Spleen (tissue), 11 donors: ENCODE measurements at regions not wholly inside any gene's neighbourhood (a gene's known extent, or its start where the extent isn't known, plus 50 kb on each side); places are given as distances from the start of the nearest gene placed in this dataset.

Source experiments
- DNase-seq: peaks from one replicate; pipeline ENCODE4 v3.0.0-alpha.2; 2020
- H3K27ac ChIP-seq, 8 donors: fragments of 200-600 bp; sonication (generic) in 7 of 8; 1 replicate in 4 of 8; 2 replicates in 4 of 8; pipeline versions ENCODE4 v1.5.0 to v1.8.0; 2016 to 2021; ENCODE audit warnings: inconsistent platforms in 4 of 8, mild to moderate bottlenecking in 4 of 8, moderate library complexity in 1 of 8
- H3K27me3 ChIP-seq, 7 donors: fragments of 200-600 bp; sonication (generic) in 6 of 7; replicated peaks in 1 of 7; 1 replicate in 4 of 7; 2 replicates in 3 of 7; pipeline versions ENCODE4 v1.5.0 to v1.8.0; 2016 to 2021; ENCODE audit warnings: inconsistent platforms in 3 of 7, mild to moderate bottlenecking in 1 of 7
- H3K36me3 ChIP-seq, 6 donors: fragments of 200-600 bp; sonication (generic) in 5 of 6; 1 replicate in 4 of 6; 2 replicates in 2 of 6; pipeline versions ENCODE4 v1.5.0 to v1.8.0; 2016 to 2021; ENCODE audit warnings: inconsistent platforms in 2 of 6
- H3K4me1 ChIP-seq, 6 donors: fragments of 200-600 bp; sonication (generic) in 5 of 6; 1 replicate in 3 of 6; 2 replicates in 3 of 6; pipeline versions ENCODE4 v1.5.0 to v1.8.0; 2016 to 2021; ENCODE audit warnings: inconsistent platforms in 3 of 6
- H3K4me3 ChIP-seq, 8 donors: fragments of 200-600 bp; sonication (generic) in 7 of 8; 1 replicate in 4 of 8; 2 replicates in 4 of 8; pipeline versions ENCODE4 v1.5.0 to v1.8.0; 2016 to 2021; ENCODE audit warnings: inconsistent platforms in 4 of 8, mild to moderate bottlenecking in 4 of 8, moderate library complexity in 2 of 8
- H3K9me3 ChIP-seq, 8 donors: fragments of 200-600 bp; sonication (generic) in 7 of 8; 1 replicate in 4 of 8; 2 replicates in 4 of 8; pipeline versions ENCODE4 v1.5.0 to v1.8.0; 2016 to 2021; ENCODE audit warnings: inconsistent platforms in 4 of 8
- POLR2A ChIP-seq, 3 donors: fragments of 450-650 bp; IDR thresholded peaks; one replicate each; pipeline ENCODE4 v1.5.1; 2017; ENCODE audit warnings: antibody characterized with exemption in 3 of 3, mild to moderate bottlenecking in 1 of 3
- POLR2AphosphoS5 ChIP-seq, 3 donors: sonication (generic); formaldehyde crosslinking; IDR thresholded peaks; one replicate each; pipeline ENCODE4 v1.5.1; 2017; ENCODE audit warnings: antibody characterized with exemption in 3 of 3
- WGBS, 5 donors: extraction: QIAGEN DNeasy Blood & Tissue Kit in 3 of 5; methylation state at CpG; one replicate each; pipeline versions ENCODE4 v1.1.5 to v1.1.7; 2013 to 2018; 5-methylcytosine and 5-hydroxymethylcytosine counted together
- intact Hi-C: fragments of 100-400 bp; cut with DNase I; formaldehyde crosslinking; loops from one replicate; pipeline ENCODE4 v1.15.0; 2023; ENCODE audit warnings: low total_unique reads
- TF ChIP-seq, protein P1 (sequence below), 11 experiments: fragments of 200-600 bp in 7 of 11; fragments of 450-650 bp in 4 of 11; sonication (generic) in 4 of 11; IDR thresholded peaks in 8 of 11; conservative IDR thresholded peaks in 3 of 11; 1 replicate in 7 of 11; 2 replicates in 4 of 11; pipeline versions ENCODE4 v1.4.0 to v1.8.0; 2016 to 2021; ENCODE audit warnings: antibody characterized with exemption in 11 of 11, inconsistent platforms in 4 of 11, mild to moderate bottlenecking in 1 of 11
- donor health status: healthy with polysubstance abuse.
- donor health status: DM: no; HTN: no; CAD: no; lungs with moderate emphysema.
- donor health status: DM: no; HTN: no; CAD: no.
- donor health status: Bipolar disorder and iron deficiency.
- donor health status: healthy.
- donor health status: DM: no; HTN: no; CAD: no.
- donor health status: DM: yes; HTN: yes; CAD: no.

DNA sequence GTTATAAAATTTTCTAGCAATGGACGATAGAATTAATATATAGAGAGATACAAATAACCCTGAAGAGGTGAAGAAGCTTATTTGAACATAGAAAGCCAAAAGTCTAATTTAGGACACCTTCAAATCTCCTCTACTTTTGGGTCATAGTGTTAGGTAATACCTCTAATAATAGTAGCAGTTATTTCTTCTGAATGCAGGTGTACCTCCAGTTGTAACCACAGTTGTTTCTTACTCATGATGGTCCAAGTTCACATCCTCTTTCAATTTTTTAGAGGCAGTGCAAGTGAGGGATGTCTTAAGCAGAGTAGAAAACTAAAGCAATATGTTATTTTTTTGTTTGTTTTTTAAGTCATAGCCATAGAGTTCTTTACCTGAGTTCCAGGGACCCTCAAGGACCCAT, 429.5 kb downstream of the CCDC85A start:
- Histone ChIP-seq H3K4me3 (no peak overlapping the region), H3K9me3 (peaks cover 0 to 7% (median 0%) of the 10 kb centered on the region in 8 donors), H3K27me3 (no peaks in the 10 kb centered on the region), H3K27ac (no peak overlapping the region), H3K4me1 (no peaks in the 10 kb centered on the region), H3K36me3 (no peaks in the 10 kb centered on the region)
- intact Hi-C loops = no loop called here
- no peak for DNase-seq
- TF ChIP-seq POLR2A (IDR thresholded peaks at IDR 0.05) (no peak), POLR2AphosphoS5 (IDR thresholded peaks at IDR 0.05) (no peak)
- TF ChIP-seq, protein P1, sequence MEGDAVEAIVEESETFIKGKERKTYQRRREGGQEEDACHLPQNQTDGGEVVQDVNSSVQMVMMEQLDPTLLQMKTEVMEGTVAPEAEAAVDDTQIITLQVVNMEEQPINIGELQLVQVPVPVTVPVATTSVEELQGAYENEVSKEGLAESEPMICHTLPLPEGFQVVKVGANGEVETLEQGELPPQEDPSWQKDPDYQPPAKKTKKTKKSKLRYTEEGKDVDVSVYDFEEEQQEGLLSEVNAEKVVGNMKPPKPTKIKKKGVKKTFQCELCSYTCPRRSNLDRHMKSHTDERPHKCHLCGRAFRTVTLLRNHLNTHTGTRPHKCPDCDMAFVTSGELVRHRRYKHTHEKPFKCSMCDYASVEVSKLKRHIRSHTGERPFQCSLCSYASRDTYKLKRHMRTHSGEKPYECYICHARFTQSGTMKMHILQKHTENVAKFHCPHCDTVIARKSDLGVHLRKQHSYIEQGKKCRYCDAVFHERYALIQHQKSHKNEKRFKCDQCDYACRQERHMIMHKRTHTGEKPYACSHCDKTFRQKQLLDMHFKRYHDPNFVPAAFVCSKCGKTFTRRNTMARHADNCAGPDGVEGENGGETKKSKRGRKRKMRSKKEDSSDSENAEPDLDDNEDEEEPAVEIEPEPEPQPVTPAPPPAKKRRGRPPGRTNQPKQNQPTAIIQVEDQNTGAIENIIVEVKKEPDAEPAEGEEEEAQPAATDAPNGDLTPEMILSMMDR (IDR thresholded peaks at IDR 0.05 in 8 of 11, conservative IDR thresholded peaks at IDR 0.05 in 3 of 11) = no peak
- 53 to 74% (median 56%) methylated on average over 1 of the region's 1 CpG for WGBS, 5 donors

DNA sequence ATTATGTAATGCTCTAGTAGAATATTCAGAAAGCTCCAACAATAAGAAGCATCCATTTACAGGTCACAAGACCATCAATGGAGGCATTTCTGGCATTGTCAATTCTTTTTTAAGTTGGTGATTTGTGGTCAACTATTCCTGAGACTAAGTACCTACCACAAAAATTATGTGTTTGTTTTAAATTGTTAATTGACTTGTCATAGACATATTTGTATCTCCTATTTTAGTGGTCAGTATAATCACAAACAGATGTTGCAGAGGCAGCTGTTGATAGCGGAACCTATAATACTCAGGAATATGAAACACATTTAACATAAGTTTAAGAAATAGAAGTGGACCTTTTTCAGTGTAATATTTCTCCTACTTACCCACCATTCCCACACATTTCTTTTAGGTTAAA, 430.1 kb downstream of the CCDC85A start:
- Histone ChIP-seq H3K4me1 (no peaks in the 10 kb centered on the region), H3K36me3 (no peaks in the 10 kb centered on the region), H3K4me3 (no peak overlapping the region), H3K27ac (no peak overlapping the region), H3K27me3 (no peaks in the 10 kb centered on the region), H3K9me3 (peaks cover 0 to 7% (median 2%) of the 10 kb centered on the region in 8 donors)
- DNase-seq = no peak
- TF ChIP-seq POLR2AphosphoS5 (IDR thresholded peaks at IDR 0.05) (no peak), POLR2A (IDR thresholded peaks at IDR 0.05) (no peak)
- TF ChIP-seq, protein P1 (IDR thresholded peaks at IDR 0.05 in 8 of 11, conservative IDR thresholded peaks at IDR 0.05 in 3 of 11) = no peak
- intact Hi-C loops = no loop called here
- 88 to 100% (median 94%) methylated on average over 1 of the region's 1 CpG for WGBS, 5 donors

DNA sequence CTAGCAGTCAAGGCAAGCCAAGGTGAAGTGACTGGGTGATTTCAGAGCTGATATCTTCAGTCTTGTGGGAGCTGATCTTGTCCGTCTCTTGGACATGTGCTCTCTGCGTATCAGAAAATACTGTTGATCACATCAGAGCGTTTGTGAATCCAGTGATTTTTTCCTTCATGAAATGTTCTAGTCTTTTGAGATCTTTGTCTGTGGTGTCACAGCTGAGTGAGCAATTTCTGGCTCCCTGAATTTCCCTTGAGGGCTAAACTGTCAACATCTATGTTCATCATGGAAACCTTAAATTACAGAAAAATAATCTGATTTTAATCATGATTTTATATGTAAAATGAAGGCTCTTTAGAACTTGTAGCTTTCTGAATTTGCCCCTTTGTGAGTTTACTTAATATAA, 432.0 kb downstream of the CCDC85A start:
- TF ChIP-seq POLR2AphosphoS5 (IDR thresholded peaks at IDR 0.05) = no peak
- TF ChIP-seq, protein P1 (IDR thresholded peaks at IDR 0.05 in 8 of 11, conservative IDR thresholded peaks at IDR 0.05 in 3 of 11) = no peak
- no peak for TF ChIP-seq POLR2A (IDR thresholded peaks at IDR 0.05)
- intact Hi-C loops = no loop called here
- peaks cover 0 to 20% (median 3%) of the 10 kb centered on the region in 8 donors for H3K9me3 ChIP-seq
- no peak overlapping the region for H3K27ac ChIP-seq
- DNase-seq = no peak
- H3K4me3 ChIP-seq = no peak overlapping the region
- H3K27me3 ChIP-seq = no peaks in the 10 kb centered on the region
- no peaks in the 10 kb centered on the region for H3K36me3 ChIP-seq
- 50 to 91% (median 53%) methylated on average over 3 of the region's 3 CpGs for WGBS, 5 donors
- no peaks in the 10 kb centered on the region for H3K4me1 ChIP-seq

DNA sequence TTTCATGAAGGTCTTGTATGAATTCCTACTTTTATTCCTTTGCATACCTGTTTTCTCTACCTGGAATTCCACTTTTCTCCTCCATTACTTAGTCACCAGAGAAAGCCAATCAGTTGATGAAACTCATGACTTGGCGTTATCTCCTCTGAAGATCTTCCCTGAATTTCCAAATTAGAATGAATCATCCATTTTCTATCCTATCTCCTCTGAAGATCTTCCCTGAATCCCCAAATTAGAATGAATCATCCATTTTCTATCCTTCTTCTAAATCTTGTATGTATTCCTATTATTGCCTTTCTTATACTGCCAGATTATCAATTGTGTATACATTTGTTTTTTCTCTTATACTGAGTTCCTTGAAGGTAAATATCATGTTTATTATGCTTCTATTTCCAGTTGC, 440.4 kb downstream of the CCDC85A start:
- Histone ChIP-seq H3K36me3 (no peaks in the 10 kb centered on the region), H3K4me1 (no peaks in the 10 kb centered on the region), H3K4me3 (no peak overlapping the region), H3K27me3 (no peaks in the 10 kb centered on the region), H3K27ac (no peak overlapping the region), H3K9me3 (peaks cover 0 to 25% (median 2%) of the 10 kb centered on the region in 8 donors)
- intact Hi-C loops = no loop called here
- TF ChIP-seq POLR2A (IDR thresholded peaks at IDR 0.05) (no peak), POLR2AphosphoS5 (IDR thresholded peaks at IDR 0.05) (no peak)
- TF ChIP-seq, protein P1 (IDR thresholded peaks at IDR 0.05 in 8 of 11, conservative IDR thresholded peaks at IDR 0.05 in 3 of 11) = no peak
- 87 to 95% (median 90%) methylated on average over 1 of the region's 1 CpG for WGBS, 5 donors
- DNase-seq = no peak
